H9 (cell line): ENCODE measurements at regions not wholly inside any gene's neighbourhood (a gene's known extent, or its start where the extent isn't known, plus 50 kb on each side); places are given as distances from the start of the nearest gene placed in this dataset.

Experiments used
- DNase-seq: peaks from one replicate; pipeline ENCODE4 v3.0.0-alpha.2; 2017
- H2AFZ ChIP-seq: one replicate; pipeline ENCODE4 v1.6.1; 2013; ENCODE audit warnings: mild to moderate bottlenecking, low read length, control low read depth, moderate library complexity
- H2AK5ac ChIP-seq: 2 replicates; pipeline ENCODE4 v1.6.1; 2013; ENCODE audit warnings: low read length, control low read depth, mixed read lengths; ENCODE audit not compliant: insufficient read length
- H2BK120ac ChIP-seq: one replicate; pipeline ENCODE4 v1.6.1; 2013; ENCODE audit warnings: low read depth, mild to moderate bottlenecking, low read length, control low read depth, inconsistent platforms; ENCODE audit not compliant: poor library complexity, severe bottlenecking
- H2BK12ac ChIP-seq: 2 replicates; pipeline ENCODE4 v1.6.1; 2013; ENCODE audit warnings: low read length, control low read depth, mixed read lengths, low read depth; ENCODE audit not compliant: insufficient read length
- H2BK15ac ChIP-seq: 2 replicates; pipeline ENCODE4 v1.6.1; 2013; ENCODE audit warnings: low read depth, low read length, control low read depth
- H2BK20ac ChIP-seq: one replicate; pipeline ENCODE4 v1.6.1; 2013; ENCODE audit warnings: low read depth, mild to moderate bottlenecking, low read length, control low read depth, inconsistent platforms; ENCODE audit not compliant: poor library complexity, severe bottlenecking
- H2BK5ac ChIP-seq: 2 replicates; pipeline ENCODE4 v1.6.1; 2013; ENCODE audit warnings: low read length, control low read depth, mixed read lengths; ENCODE audit not compliant: insufficient read length
- H3K14ac ChIP-seq: 2 replicates; pipeline ENCODE4 v1.6.1; 2013; ENCODE audit warnings: low read length, control low read depth; ENCODE audit not compliant: insufficient read depth
- H3K18ac ChIP-seq: 2 replicates; pipeline ENCODE4 v1.6.1; 2013; ENCODE audit warnings: low read depth, mild to moderate bottlenecking, mixed read lengths, low read length, control low read depth; ENCODE audit not compliant: insufficient read length
- H3K23ac ChIP-seq: 2 replicates; pipeline ENCODE4 v1.6.1; 2013; ENCODE audit warnings: low read length, control low read depth, mixed read lengths, low read depth; ENCODE audit not compliant: insufficient read length
- H3K23me2 ChIP-seq: 2 replicates; pipeline ENCODE4 v1.6.1; 2013; ENCODE audit warnings: low read depth, mild to moderate bottlenecking, mixed read lengths, low read length, control low read depth; ENCODE audit not compliant: insufficient read length, poor library complexity, severe bottlenecking
- H3K27ac ChIP-seq: 2 replicates; pipeline ENCODE4 v1.5.1; 2013; ENCODE audit warnings: low read length, control low read depth, mixed read lengths, low read depth; ENCODE audit not compliant: insufficient read length
- H3K27me3 ChIP-seq: 2 replicates; pipeline ENCODE4 v1.6.1; 2013; ENCODE audit warnings: low read length, control low read depth, inconsistent platforms; ENCODE audit not compliant: insufficient read depth
- H3K4ac ChIP-seq: 2 replicates; pipeline ENCODE4 v1.6.1; 2013; ENCODE audit warnings: low read depth, mild to moderate bottlenecking, control low read depth, inconsistent platforms, low read length, moderate library complexity
- H3K4me1 ChIP-seq: 2 replicates; pipeline ENCODE4 v1.6.1; 2013; ENCODE audit warnings: low read length, control low read depth, inconsistent platforms; ENCODE audit not compliant: insufficient read depth
- H3K4me2 ChIP-seq: 2 replicates; pipeline ENCODE4 v1.6.1; 2013; ENCODE audit warnings: low read length, control low read depth, mixed read lengths; ENCODE audit not compliant: insufficient read length, insufficient read depth
- H3K56ac ChIP-seq: 2 replicates; pipeline ENCODE4 v1.6.1; 2013; ENCODE audit warnings: low read depth, mild to moderate bottlenecking, mixed read lengths, low read length, control low read depth; ENCODE audit not compliant: insufficient read length
- H3K79me1 ChIP-seq: 2 replicates; pipeline ENCODE4 v1.6.1; 2013; ENCODE audit warnings: low read depth, mild to moderate bottlenecking, moderate library complexity, low read length, control low read depth, inconsistent platforms; ENCODE audit not compliant: insufficient read depth, poor library complexity, severe bottlenecking
- H3K79me2 ChIP-seq: 2 replicates; pipeline ENCODE4 v1.6.1; 2013; ENCODE audit warnings: low read length, control low read depth, inconsistent platforms; ENCODE audit not compliant: insufficient read depth
- H3K9ac ChIP-seq: 2 replicates; pipeline ENCODE4 v1.6.1; 2013; ENCODE audit warnings: low read length, control low read depth, mixed read lengths; ENCODE audit not compliant: insufficient read length; ENCODE audit errors: extremely low read depth
- H3K9me3 ChIP-seq: one replicate; pipeline ENCODE4 v1.6.1; 2013; ENCODE audit warnings: low read depth, low read length, inconsistent platforms; ENCODE audit not compliant: control insufficient read depth
- H3T11ph ChIP-seq: one replicate; pipeline ENCODE4 v1.6.1; 2013; ENCODE audit warnings: mild to moderate bottlenecking, low read length, control low read depth, inconsistent platforms
- H4K20me1 ChIP-seq: one replicate; pipeline ENCODE4 v1.6.1; 2013; ENCODE audit not compliant: control insufficient read depth, insufficient read length, insufficient read depth
- H4K5ac ChIP-seq: 2 replicates; pipeline ENCODE4 v1.6.1; 2013; ENCODE audit warnings: low read depth, mild to moderate bottlenecking, mixed read lengths, low read length, control low read depth; ENCODE audit not compliant: insufficient read length
- H4K8ac ChIP-seq: replicated peaks from 2 replicates; pipeline ENCODE4 v1.6.1; 2013; ENCODE audit warnings: low read length, control low read depth, mixed read lengths, low read depth; ENCODE audit not compliant: insufficient read length
- H4K91ac ChIP-seq: 2 replicates; pipeline ENCODE4 v1.6.1; 2013; ENCODE audit warnings: low read depth, mild to moderate bottlenecking, moderate library complexity, mixed read lengths, low read length, control low read depth; ENCODE audit not compliant: insufficient read length
- H3K27ac Mint-ChIP-seq, 3 experiments: 2 replicates in 2 of 3; 3 replicates in 1 of 3; pipeline ENCODE4 v1.8.0; 2020 to 2021; ENCODE audit warnings: mixed read lengths in 3 of 3, mild to moderate bottlenecking in 1 of 3, moderate library complexity in 1 of 3
- H3K27me3 Mint-ChIP-seq: 2 replicates; pipeline ENCODE4 v1.8.0; 2021; ENCODE audit warnings: low read depth, mild to moderate bottlenecking, moderate library complexity, mixed read lengths
- H3K36me3 Mint-ChIP-seq, 3 experiments: 2 replicates in 2 of 3; 3 replicates in 1 of 3; pipeline ENCODE4 v1.8.0; 2020 to 2021; ENCODE audit warnings: low read depth in 3 of 3, mixed read lengths in 3 of 3; ENCODE audit not compliant: insufficient read depth in 1 of 3
- H3K4me1 Mint-ChIP-seq, 2 experiments: 2 replicates each; pipeline ENCODE4 v1.8.0; 2020; ENCODE audit warnings: mixed read lengths in 2 of 2
- H3K4me3 Mint-ChIP-seq, 2 experiments: 2 replicates in 1 of 2; 3 replicates in 1 of 2; pipeline ENCODE4 v1.8.0; 2020 to 2021; ENCODE audit warnings: mild to moderate bottlenecking in 2 of 2, mixed read lengths in 2 of 2, moderate library complexity in 1 of 2
- H3K9me3 Mint-ChIP-seq, 2 experiments: 2 replicates in 1 of 2; 3 replicates in 1 of 2; pipeline ENCODE4 v1.8.0; 2020; ENCODE audit warnings: mild to moderate bottlenecking in 2 of 2, mixed read lengths in 2 of 2, moderate library complexity in 1 of 2
- WGBS: extraction: QIAGEN DNeasy Blood & Tissue Kit; methylation state at CpG from one replicate; pipeline ENCODE4 v1.1.7; 2013; ENCODE audit warnings: missing lambda C conversion rate, low lambda C conversion rate, mixed read lengths; ENCODE audit not compliant: insufficient read length; ENCODE audit errors: extremely low coverage; 5-methylcytosine and 5-hydroxymethylcytosine counted together
- TF ChIP-seq, protein P1 (sequence below): fragments of 200-600 bp; sonication (generic); conservative IDR thresholded peaks from 3 replicates; pipeline ENCODE4 v1.8.0; 2021; ENCODE audit warnings: antibody characterized with exemption, mild to moderate bottlenecking

DNA sequence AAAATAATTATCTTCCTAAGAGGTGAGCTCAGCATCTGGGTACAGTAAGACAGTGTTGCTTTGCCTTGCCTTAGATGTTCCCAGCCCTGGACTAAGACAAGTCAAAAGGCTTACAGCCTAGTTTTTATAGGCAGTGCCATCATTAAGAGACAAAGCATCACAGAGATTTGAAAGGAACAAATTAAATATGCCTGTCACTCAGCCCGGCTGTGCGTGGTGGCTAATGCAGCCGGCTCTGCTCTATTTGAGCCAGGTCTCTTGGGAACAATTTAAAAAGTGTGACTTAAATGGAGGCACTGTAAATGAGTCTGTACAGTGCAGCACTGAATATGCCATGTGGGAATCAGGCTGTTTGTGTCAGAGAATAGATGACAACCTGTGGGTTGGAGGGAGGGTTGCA, 1687.4 kb upstream of the FLRT2 start:
- Histone ChIP-seq H3K27me3 (no peaks in the 10 kb centered on the region), H2AFZ (no peak overlapping the region), H2BK12ac (no peak overlapping the region), H3K4ac (no peak overlapping the region), H4K5ac (no peak overlapping the region), H3K4me1 (no peaks in the 10 kb centered on the region; the same call in 1 of the 2 replicates), H3K23ac (no peak overlapping the region), H3K18ac (no peak overlapping the region), H4K20me1 (no peaks in the 10 kb centered on the region), H3K4me2 (no peak overlapping the region), H4K91ac (no peak overlapping the region), H3K79me2 (no peaks in the 10 kb centered on the region), H3K27ac (no peak overlapping the region), H3K56ac (no peak overlapping the region), H2AK5ac (no peak overlapping the region), H3T11ph (no peak overlapping the region), H4K8ac (no peak overlapping the region), H3K79me1 (no peaks in the 10 kb centered on the region), H3K9ac (no peak overlapping the region), H2BK5ac (no peak overlapping the region), H2BK20ac (no peak overlapping the region), H3K9me3 (no peaks in the 10 kb centered on the region), H3K23me2 (no peaks in the 10 kb centered on the region), H2BK120ac (no peak overlapping the region), H3K14ac (no peak overlapping the region), H2BK15ac (no peak overlapping the region)
- no peaks in the 10 kb centered on the region for H3K9me3 Mint-ChIP-seq
- DNase-seq, result no peak
- WGBS, result no CpG with 5 or more reads among the region's 3 CpGs
- no peak overlapping the region for H3K4me3 Mint-ChIP-seq
- H3K36me3 Mint-ChIP-seq, result no peaks in the 10 kb centered on the region
- H3K27me3 Mint-ChIP-seq, result no peaks in the 10 kb centered on the region
- H3K4me1 Mint-ChIP-seq, result peaks cover 20 to 21% of the 10 kb centered on the region in 2 experiments
- TF ChIP-seq, protein P1, sequence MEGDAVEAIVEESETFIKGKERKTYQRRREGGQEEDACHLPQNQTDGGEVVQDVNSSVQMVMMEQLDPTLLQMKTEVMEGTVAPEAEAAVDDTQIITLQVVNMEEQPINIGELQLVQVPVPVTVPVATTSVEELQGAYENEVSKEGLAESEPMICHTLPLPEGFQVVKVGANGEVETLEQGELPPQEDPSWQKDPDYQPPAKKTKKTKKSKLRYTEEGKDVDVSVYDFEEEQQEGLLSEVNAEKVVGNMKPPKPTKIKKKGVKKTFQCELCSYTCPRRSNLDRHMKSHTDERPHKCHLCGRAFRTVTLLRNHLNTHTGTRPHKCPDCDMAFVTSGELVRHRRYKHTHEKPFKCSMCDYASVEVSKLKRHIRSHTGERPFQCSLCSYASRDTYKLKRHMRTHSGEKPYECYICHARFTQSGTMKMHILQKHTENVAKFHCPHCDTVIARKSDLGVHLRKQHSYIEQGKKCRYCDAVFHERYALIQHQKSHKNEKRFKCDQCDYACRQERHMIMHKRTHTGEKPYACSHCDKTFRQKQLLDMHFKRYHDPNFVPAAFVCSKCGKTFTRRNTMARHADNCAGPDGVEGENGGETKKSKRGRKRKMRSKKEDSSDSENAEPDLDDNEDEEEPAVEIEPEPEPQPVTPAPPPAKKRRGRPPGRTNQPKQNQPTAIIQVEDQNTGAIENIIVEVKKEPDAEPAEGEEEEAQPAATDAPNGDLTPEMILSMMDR, result no peak
- H3K27ac Mint-ChIP-seq, result no peak overlapping the region
